ENCODE measurements at regions not wholly inside any gene's neighbourhood (a gene's known extent, or its start where the extent isn't known, plus 50 kb on each side); places are given as distances from the start of the nearest gene placed in this dataset.

- Histone ChIP-seq H3K36me3 (no peaks in the 10 kb centered on the region), H3K4me3 (no peak overlapping the region), H3K27ac (no peak overlapping the region), H3K9me3 (no peaks in the 10 kb centered on the region), H3K4me1 (no peaks in the 10 kb centered on the region), H3K27me3 (no peaks in the 10 kb centered on the region)
- TF ChIP-seq CTCF (IDR thresholded peaks at IDR 0.05) (no peak), EP300 (IDR thresholded peaks at IDR 0.05; ENCODE audit: low read depth) (no peak), POLR2AphosphoS5 (IDR thresholded peaks at IDR 0.05) (no peak), POLR2A (IDR thresholded peaks at IDR 0.05) (no peak)
- in situ Hi-C loops (cut with MboI; ENCODE audit: low pct_ligation_motif_present in 1 of 4, low pct_unique_long_range_greater_than_20kb in 1 of 4, low sequenced_read_pairs in 3 of 4), result no loop called here
- intact Hi-C loops (cut with DNase I; ENCODE audit: low total_unique reads), result no loop called here
- no peak for DNase-seq
- WGBS, 2 donors (ENCODE audit: low coverage in 1 of 2), result 85 to 91% methylated on average over 3 of the region's 3 CpGs
These were observed 586.6 kb downstream of the INHBA start for GRCh38 chr7:41116337-41116736.

- 66 to 73% methylated on average over 2 of the region's 2 CpGs for WGBS, 2 donors (ENCODE audit: low coverage in 1 of 2)
These were observed 588.2 kb downstream of the INHBA start for GRCh38 chr7:41114691-41115090.

GRCh38 chr7:41114131-41114530 lies 588.8 kb downstream of the INHBA start:
- Histone ChIP-seq H3K36me3 (no peaks in the 10 kb centered on the region), H3K27ac (no peak overlapping the region), H3K9me3 (no peaks in the 10 kb centered on the region), H3K4me3 (no peak overlapping the region), H3K4me1 (no peaks in the 10 kb centered on the region), H3K27me3 (no peaks in the 10 kb centered on the region)
- no peak for TF ChIP-seq CTCF (IDR thresholded peaks at IDR 0.05)
- no peak for TF ChIP-seq EP300 (IDR thresholded peaks at IDR 0.05; ENCODE audit: low read depth)
- TF ChIP-seq POLR2AphosphoS5 (IDR thresholded peaks at IDR 0.05), result no peak
- TF ChIP-seq POLR2A (IDR thresholded peaks at IDR 0.05), result no peak
- in situ Hi-C loops (cut with MboI; ENCODE audit: low pct_ligation_motif_present in 1 of 4, low pct_unique_long_range_greater_than_20kb in 1 of 4, low sequenced_read_pairs in 3 of 4), result no loop called here
- DNase-seq, result no peak
- intact Hi-C loops (cut with DNase I; ENCODE audit: low total_unique reads), result no loop called here
- 53 to 67% methylated on average over 1 of the region's 1 CpG for WGBS, 2 donors (ENCODE audit: low coverage in 1 of 2)

More at GRCh38 chr7:41114691-41115090, 588.2 kb downstream of the INHBA start:
- Histone ChIP-seq H3K27me3 (no peaks in the 10 kb centered on the region), H3K36me3 (no peaks in the 10 kb centered on the region), H3K27ac (no peak overlapping the region), H3K9me3 (no peaks in the 10 kb centered on the region), H3K4me3 (no peak overlapping the region), H3K4me1 (no peaks in the 10 kb centered on the region)
- no peak for DNase-seq
- intact Hi-C loops (cut with DNase I; ENCODE audit: low total_unique reads) (no loop called here), in situ Hi-C loops (cut with MboI; ENCODE audit: low pct_ligation_motif_present in 1 of 4, low pct_unique_long_range_greater_than_20kb in 1 of 4, low sequenced_read_pairs in 3 of 4) (no loop called here)
- no peak for TF ChIP-seq CTCF (IDR thresholded peaks at IDR 0.05)
- TF ChIP-seq EP300 (IDR thresholded peaks at IDR 0.05; ENCODE audit: low read depth), result no peak
- TF ChIP-seq POLR2A (IDR thresholded peaks at IDR 0.05), result no peak
- no peak for TF ChIP-seq POLR2AphosphoS5 (IDR thresholded peaks at IDR 0.05)

- no peak for DNase-seq
These were observed 589.2 kb downstream of the INHBA start for GRCh38 chr7:41113719-41114118.

More at GRCh38 chr7:41113719-41114118, 589.2 kb downstream of the INHBA start:
- TF ChIP-seq POLR2AphosphoS5 (IDR thresholded peaks at IDR 0.05), result no peak
- TF ChIP-seq EP300 (IDR thresholded peaks at IDR 0.05; ENCODE audit: low read depth), result no peak
- no peak for TF ChIP-seq POLR2A (IDR thresholded peaks at IDR 0.05)
- TF ChIP-seq CTCF (IDR thresholded peaks at IDR 0.05), result no peak
- no peaks in the 10 kb centered on the region for H3K4me1 ChIP-seq
- in situ Hi-C loops (cut with MboI; ENCODE audit: low pct_ligation_motif_present in 1 of 4, low pct_unique_long_range_greater_than_20kb in 1 of 4, low sequenced_read_pairs in 3 of 4), result no loop called here
- H3K27ac ChIP-seq, result no peak overlapping the region
- H3K36me3 ChIP-seq, result no peaks in the 10 kb centered on the region
- intact Hi-C loops (cut with DNase I; ENCODE audit: low total_unique reads), result no loop called here
- no peaks in the 10 kb centered on the region for H3K9me3 ChIP-seq
- no peaks in the 10 kb centered on the region for H3K27me3 ChIP-seq
- no peak overlapping the region for H3K4me3 ChIP-seq
